ENCODE measurements at regions not wholly inside any gene's neighbourhood (a gene's known extent, or its start where the extent isn't known, plus 50 kb on each side); places are given as distances from the start of the nearest gene placed in this dataset.

DNA sequence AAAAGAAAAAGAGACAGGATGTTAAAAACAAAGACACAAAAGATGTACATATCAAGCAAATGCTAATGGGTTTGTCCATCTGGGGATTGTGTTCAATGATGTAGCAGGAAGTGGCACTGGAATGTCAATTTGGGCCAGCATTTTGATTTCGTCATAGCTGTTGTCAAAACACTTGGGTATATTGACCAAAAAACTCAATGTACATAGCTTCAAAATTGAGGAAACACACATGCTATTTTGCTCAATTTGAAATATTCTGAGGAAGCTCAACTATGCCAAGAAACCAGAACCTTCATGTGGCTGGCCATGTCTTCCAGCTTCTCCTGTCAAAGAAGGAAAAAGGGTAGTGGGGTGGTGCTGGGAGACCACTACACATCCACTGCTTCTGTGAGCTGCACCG lies 212.7 kb upstream of the GHITM start:
- Histone ChIP-seq H3K4me1 (ENCODE audit: low read depth, poor library complexity, severe bottlenecking) (no peaks in the 10 kb centered on the region), H2AFZ (ENCODE audit: low read depth) (no peak overlapping the region), H3K36me3 (ENCODE audit: insufficient read depth) (no peaks in the 10 kb centered on the region), H3K27me3 (ENCODE audit: insufficient read depth, low read depth) (no peaks in the 10 kb centered on the region), H3K4me2 (no peak overlapping the region), H3K4me3 (IDR thresholded peaks at IDR 0.05; ENCODE audit: insufficient read depth, low read depth, low read length) (no peak overlapping the region), H3K79me2 (ENCODE audit: insufficient read depth, low read depth) (no peaks in the 10 kb centered on the region), H3K9ac (no peak overlapping the region), H3K27ac (no peak overlapping the region), H4K20me1 (ENCODE audit: insufficient read depth) (no peaks in the 10 kb centered on the region)
- TF ChIP-seq, protein P1, sequence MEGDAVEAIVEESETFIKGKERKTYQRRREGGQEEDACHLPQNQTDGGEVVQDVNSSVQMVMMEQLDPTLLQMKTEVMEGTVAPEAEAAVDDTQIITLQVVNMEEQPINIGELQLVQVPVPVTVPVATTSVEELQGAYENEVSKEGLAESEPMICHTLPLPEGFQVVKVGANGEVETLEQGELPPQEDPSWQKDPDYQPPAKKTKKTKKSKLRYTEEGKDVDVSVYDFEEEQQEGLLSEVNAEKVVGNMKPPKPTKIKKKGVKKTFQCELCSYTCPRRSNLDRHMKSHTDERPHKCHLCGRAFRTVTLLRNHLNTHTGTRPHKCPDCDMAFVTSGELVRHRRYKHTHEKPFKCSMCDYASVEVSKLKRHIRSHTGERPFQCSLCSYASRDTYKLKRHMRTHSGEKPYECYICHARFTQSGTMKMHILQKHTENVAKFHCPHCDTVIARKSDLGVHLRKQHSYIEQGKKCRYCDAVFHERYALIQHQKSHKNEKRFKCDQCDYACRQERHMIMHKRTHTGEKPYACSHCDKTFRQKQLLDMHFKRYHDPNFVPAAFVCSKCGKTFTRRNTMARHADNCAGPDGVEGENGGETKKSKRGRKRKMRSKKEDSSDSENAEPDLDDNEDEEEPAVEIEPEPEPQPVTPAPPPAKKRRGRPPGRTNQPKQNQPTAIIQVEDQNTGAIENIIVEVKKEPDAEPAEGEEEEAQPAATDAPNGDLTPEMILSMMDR (conservative IDR thresholded peaks at IDR 0.05; ENCODE audit: low read depth, low read length), result no peak

DNA sequence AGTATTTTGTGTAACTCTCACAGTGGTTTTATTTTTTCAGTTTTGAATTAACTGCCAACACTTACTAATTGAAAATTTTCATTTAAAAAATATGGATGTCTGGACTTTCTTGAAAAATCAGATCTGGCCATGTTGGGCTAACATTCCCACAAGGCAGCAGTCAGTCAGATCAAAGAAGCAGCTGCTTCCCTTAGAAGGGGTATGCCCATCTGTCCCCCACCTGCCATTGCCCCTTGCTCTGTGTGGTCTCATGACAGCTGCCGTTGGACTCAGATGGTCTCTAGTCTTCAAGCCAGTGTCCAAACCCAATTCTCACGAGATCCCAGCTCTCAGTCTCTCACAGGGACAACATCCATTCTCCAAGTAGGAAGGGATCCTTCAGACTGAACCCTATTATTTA lies 212.1 kb upstream of the GHITM start:
- Histone ChIP-seq H3K27me3 (ENCODE audit: insufficient read depth, low read depth) (no peaks in the 10 kb centered on the region), H3K4me1 (ENCODE audit: low read depth, poor library complexity, severe bottlenecking) (no peaks in the 10 kb centered on the region), H3K4me2 (no peak overlapping the region), H2AFZ (ENCODE audit: low read depth) (no peak overlapping the region), H3K79me2 (ENCODE audit: insufficient read depth, low read depth) (no peaks in the 10 kb centered on the region), H4K20me1 (ENCODE audit: insufficient read depth) (no peaks in the 10 kb centered on the region), H3K36me3 (ENCODE audit: insufficient read depth) (no peaks in the 10 kb centered on the region), H3K9ac (no peak overlapping the region), H3K4me3 (IDR thresholded peaks at IDR 0.05; ENCODE audit: insufficient read depth, low read depth, low read length) (no peak overlapping the region), H3K27ac (no peak overlapping the region)
- TF ChIP-seq, protein P1 (conservative IDR thresholded peaks at IDR 0.05; ENCODE audit: low read depth, low read length), result no peak

GRCh38 chr10:83929399-83929798 lies 209.9 kb upstream of the GHITM start:
- Histone ChIP-seq H3K4me2 (no peak overlapping the region), H4K20me1 (ENCODE audit: insufficient read depth) (no peaks in the 10 kb centered on the region), H3K27ac (no peak overlapping the region)

GRCh38 chr10:83931669-83932068 lies 207.6 kb upstream of the GHITM start:
- H2AFZ ChIP-seq (ENCODE audit: low read depth), result no peak overlapping the region
- no peaks in the 10 kb centered on the region for H3K36me3 ChIP-seq (ENCODE audit: insufficient read depth)
- no peaks in the 10 kb centered on the region for H3K27me3 ChIP-seq (ENCODE audit: insufficient read depth, low read depth)
- H4K20me1 ChIP-seq (ENCODE audit: insufficient read depth), result no peaks in the 10 kb centered on the region
- no peak overlapping the region for H3K27ac ChIP-seq
- no peak overlapping the region for H3K9ac ChIP-seq
- H3K4me2 ChIP-seq, result no peak overlapping the region
- H3K79me2 ChIP-seq (ENCODE audit: insufficient read depth, low read depth), result no peaks in the 10 kb centered on the region
- no peak overlapping the region for H3K4me3 ChIP-seq (IDR thresholded peaks at IDR 0.05; ENCODE audit: insufficient read depth, low read depth, low read length)
- H3K4me1 ChIP-seq (ENCODE audit: low read depth, poor library complexity, severe bottlenecking), result no peaks in the 10 kb centered on the region
- TF ChIP-seq, protein P1 (conservative IDR thresholded peaks at IDR 0.05; ENCODE audit: low read depth, low read length), result no peak

More at GRCh38 chr10:83929399-83929798, 209.9 kb upstream of the GHITM start:
- Histone ChIP-seq H3K4me3 (IDR thresholded peaks at IDR 0.05; ENCODE audit: insufficient read depth, low read depth, low read length) (no peak overlapping the region), H3K9ac (no peak overlapping the region), H3K36me3 (ENCODE audit: insufficient read depth) (no peaks in the 10 kb centered on the region), H3K27me3 (ENCODE audit: insufficient read depth, low read depth) (no peaks in the 10 kb centered on the region), H3K4me1 (ENCODE audit: low read depth, poor library complexity, severe bottlenecking) (no peaks in the 10 kb centered on the region), H2AFZ (ENCODE audit: low read depth) (no peak overlapping the region), H3K79me2 (ENCODE audit: insufficient read depth, low read depth) (no peaks in the 10 kb centered on the region)
- TF ChIP-seq, protein P1 (conservative IDR thresholded peaks at IDR 0.05; ENCODE audit: low read depth, low read length), result no peak

Measured in KMS-11 (cell line).